GM18502 (cell line): ENCODE measurements at regions not wholly inside any gene's neighbourhood (a gene's known extent, or its start where the extent isn't known, plus 50 kb on each side); places are given as distances from the start of the nearest gene placed in this dataset.
"Not testable (repeated sequence)": the region's sequence is repeated elsewhere in the genome, so short reads cannot be mapped to it uniquely, and the experiment has no call there.

Experiments
- ATAC-seq: cut with Tn5 transposase; IDR thresholded peaks from one replicate; pipeline ENCODE4 v1.9.1; 2021; ENCODE audit warnings: mild to moderate bottlenecking; ENCODE audit not compliant: unreplicated experiment, poor library complexity

DNA sequence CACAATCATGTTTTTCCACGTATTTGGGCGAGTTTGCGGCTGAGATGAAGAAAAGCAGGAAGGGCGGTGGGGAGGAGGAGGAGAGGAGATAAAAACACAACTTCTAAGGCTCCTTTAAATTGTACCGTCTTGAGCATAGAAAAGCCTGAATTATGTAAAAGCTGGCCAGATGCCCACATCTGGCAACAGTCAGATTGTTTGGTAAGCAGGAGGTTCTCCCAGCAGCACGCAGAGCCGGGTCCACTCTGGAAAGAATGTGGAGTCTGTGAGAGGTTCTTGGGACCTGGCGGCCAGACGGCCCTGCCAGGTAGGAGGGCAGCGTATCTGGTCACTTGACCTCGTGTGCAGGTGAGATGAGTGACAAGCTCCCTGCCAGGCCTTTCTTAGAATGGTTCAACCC lies 215.3 kb upstream of the APCDD1 start:
- no peak for ATAC-seq

DNA sequence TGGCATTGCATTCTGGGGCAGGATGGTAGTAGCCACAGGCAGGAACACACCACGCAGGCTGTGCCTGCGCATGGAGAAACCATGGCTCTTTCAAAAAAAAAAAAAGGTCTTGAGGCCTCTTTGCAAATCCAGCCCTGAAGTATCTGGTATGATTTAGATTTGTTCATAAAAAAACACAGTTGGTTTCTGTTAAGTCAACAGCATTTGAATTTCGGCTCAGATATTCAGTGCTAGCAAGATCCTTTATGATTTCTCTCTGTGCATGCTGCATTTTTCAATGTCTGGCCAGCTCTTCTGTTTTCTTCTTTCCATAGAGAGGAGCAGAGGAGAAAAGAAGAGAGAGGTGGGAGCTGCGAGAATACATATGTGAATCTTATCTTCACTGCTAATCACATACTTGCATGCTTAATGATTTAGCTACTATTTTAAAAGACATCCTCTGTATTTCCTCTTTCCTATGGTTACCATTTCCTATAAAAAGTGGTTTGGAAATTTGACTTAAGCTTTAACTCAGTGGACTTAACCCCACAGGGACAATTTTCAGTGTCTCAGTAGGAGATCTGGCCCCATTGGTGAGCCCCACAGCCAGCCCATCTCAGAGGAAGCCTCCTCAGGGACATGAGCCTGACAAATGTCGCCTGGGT lies 214.3 kb upstream of the APCDD1 start:
- no peak for ATAC-seq

DNA sequence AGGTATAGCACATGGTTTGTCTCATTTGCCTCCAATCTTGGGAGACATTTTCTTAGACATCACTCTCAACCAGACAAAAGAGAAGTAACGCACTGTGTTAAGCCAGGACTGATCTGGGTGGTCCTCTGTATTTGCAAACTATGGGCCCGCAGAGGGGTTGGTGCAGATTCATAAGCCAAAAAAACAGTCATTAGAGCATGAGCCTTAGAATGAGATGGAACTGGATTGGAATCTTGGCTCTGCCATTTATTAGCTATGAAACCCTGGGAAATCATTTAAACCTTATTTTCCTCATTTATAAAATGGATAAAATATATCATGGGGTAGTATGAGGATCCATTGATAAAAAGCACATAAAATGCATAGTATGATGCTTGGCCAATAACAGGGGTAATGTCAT lies 213.5 kb upstream of the APCDD1 start:
- ATAC-seq = no peak

DNA sequence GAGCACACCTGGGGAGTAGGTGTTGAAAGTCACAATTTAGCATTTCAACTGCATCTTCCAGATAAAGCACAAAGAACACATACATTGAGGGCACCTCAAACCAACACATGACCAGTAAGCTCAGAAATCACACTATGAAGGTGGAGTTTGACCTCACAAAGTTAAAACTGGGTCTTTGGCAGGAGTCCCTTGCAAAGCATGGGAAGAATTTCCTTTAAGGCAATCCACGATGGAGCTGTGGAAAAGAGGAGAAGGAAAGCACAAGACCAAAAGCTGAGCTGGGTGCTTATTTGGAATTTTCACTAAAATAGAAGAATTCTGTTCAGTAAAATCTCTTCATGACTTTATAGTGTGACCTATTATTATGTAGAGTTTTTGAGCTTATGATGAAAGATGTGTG lies 212.9 kb upstream of the APCDD1 start:
- ATAC-seq = no peak

DNA sequence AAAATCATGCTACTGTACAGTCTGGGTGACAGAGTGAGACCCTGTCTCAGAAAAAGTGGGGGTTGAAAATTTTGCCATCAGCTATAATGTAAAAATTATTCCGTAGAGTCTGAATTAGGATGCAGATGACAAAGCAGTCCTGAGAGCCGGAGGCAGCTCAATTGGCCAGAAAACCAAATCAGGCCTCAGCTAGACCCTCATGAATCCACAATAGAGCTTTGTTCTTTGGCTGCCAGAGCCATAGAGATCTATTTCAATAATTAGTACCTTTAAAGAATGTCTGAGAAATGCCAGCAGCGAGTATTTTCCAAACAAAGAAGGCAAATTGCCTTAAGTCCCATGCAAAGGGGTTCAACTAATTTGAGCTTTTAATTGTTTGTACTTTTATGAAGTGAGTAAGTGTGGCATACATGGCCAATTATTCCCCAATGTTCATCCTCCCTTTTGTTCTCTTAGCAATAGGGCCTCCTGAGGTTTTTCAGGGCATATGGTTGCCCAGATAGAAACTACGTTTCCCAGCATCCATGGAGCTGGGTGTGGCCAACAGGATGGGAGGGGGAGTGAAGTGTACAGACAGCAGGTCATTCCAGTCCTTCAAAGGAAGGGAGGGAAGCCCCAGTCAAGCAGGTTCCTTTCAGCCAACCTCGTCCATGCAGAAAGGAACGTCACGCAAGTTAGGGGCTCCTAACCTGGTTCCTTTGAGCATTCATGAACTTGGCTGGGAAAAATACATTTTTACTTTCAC lies 211.3 kb upstream of the APCDD1 start:
- no peak for ATAC-seq

DNA sequence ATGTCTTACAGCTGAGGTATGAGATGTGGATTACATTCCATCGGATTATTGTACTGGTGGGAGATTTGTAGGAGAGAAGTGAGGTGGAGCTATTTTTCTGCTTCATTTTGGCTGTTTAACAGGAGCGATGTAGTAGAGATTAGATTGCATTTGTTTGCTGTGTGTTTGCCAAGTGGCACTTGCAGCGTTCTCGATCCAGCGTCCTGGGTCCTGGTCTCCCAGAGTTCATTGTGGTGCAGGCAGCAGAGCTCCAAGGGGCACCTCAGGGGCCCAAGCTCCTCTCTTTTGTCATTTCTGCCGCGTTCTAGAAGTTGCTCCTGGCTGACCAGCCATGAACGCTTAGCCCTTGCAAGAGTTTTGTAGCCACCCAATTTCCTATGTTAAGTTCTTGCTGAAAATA lies 210.1 kb upstream of the APCDD1 start:
- ATAC-seq = no peak

DNA sequence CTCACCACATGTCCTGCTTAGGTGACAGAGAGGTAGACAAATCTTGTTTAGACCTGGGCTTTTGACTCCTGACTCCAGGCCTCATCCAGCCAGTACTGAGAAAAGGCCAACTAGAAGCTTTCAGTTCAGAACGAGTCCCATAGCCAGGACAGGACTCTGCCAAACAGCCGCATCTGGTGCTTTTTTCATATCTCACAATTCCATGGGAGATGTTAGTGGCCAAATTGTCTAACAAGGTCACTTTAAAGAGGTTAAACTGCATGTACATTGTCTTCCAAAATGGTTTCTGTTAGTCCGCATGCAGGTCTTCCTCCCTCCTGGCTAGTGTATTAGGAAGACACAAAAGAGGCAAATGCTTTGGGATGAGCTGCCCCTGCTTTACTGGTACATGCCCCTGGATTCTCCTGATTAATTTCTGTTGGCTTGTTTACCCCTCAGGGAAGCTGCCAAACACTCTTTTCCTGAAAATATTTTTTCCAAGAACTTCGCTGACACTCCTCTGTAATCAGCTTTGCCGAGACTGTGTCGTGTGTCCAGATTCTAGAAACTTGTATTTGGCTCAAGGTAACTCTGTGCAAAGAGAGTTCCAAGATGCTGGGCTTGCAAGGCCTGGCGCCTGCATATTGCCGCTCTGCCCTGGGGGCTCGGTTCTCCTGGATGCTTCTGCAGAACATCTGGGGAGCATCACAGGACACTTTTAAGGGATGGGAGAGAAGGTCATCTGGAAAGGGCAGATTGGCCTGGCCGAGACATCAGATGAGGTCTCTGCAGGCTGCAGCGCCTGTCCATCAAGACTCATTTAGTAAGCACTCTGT lies 209.2 kb upstream of the APCDD1 start:
- ATAC-seq = no peak

DNA sequence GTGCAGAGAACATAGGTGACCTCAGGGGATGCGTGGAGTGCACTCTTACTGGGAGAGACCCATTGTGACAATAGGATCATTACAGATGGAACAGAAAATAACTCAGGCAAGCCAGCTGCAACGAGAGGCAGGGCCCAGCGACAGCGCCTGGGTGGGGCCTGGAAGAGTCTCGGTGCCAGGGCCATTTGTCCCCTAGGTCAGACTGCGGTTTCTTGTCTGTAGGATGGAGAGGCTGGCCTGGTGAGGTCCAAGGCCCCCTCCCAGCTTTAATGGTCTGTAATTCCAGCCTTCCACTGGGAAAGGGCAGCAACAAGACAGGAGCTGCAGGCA lies 208.6 kb upstream of the APCDD1 start:
- no peak for ATAC-seq

DNA sequence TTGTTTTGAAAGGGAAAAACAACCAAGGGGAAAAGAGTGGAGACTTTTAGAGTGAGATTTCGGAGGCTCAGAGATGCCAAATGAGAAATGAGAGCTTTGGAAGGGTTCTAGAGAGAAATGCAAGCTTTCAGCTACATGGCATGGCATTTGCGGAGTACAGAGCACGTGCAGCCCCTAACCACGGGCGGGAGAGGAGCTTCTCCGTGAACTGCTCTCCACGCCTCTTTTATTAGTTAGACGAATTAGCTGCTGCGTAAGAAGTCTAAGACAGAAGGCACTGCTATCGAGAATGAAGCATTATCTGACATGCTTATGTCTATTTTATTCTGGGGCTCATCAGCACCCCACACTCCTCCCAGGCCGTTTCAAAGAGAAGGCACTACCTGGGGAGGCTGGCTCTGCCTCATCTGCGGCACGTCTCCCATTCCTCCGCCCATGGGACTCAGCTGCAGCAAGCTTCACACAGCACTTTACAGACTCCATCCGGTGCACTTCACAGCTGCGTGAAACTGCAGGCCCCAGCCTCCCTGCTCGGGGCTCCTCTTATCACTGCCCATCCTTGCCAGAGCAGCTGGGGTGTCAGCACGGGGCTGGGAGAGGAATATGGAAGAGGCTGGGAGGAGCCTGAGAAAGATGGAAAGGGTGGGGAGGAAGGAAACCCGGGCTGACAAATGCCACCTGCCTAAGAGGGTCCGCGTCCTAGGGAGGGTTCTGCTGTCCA lies 207.3 kb upstream of the APCDD1 start:
- ATAC-seq = no peak

DNA sequence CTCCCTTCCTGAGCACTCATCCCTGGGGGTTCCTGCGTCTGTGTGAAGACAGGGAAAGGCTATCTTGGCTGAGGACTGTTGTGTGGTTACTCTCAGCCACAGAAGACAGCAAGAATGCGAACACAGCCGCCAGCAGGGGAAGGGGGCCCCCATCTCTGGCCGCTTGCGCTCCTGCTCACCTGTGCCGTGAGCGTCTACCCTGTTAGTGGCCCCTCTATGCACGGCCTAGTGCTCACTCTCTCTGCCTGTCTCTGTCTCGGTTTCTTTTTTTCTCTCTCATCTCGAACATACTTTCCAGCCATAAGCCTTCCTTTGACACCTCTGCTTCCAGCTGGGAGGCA lies 206.7 kb upstream of the APCDD1 start:
- ATAC-seq = no peak

DNA sequence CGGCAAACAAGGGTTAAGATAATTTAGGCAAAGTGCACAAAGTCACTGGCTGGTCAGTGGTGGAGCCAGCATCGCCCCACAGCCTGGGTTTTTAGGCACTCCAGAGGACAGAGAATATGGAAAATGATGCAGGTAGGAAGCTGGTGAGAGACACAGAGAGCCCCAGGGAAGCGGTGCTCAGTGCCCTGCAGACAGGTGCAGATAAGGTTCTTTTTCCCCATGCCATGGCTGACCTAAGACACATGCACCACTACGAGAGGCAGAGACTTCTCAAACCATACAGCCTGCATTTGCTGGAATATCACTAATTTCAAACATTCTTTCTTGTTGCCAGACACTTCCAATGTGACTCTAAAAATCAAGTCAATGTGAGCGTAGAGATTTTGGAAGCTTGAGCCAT lies 205.7 kb upstream of the APCDD1 start:
- no peak for ATAC-seq

DNA sequence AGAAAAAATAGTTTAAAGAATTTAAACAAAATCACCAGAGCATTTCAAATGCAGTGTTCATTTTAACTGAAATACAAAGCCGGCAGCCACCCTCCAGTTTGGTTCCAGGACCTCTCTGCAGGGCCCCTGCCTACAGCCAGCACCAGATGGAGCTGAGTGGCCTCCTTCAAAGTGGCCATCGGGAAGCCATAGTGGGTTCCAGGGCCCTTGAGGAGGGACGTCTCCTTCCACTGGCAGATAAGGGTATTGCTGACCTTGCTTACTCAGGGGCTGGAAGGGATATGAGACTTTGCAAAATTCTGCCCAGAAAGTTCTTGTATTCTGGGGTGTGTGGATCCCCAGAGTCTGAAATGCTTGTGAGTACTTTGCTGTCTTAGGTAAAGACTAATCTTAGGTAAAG lies 205.2 kb upstream of the APCDD1 start:
- no peak for ATAC-seq

DNA sequence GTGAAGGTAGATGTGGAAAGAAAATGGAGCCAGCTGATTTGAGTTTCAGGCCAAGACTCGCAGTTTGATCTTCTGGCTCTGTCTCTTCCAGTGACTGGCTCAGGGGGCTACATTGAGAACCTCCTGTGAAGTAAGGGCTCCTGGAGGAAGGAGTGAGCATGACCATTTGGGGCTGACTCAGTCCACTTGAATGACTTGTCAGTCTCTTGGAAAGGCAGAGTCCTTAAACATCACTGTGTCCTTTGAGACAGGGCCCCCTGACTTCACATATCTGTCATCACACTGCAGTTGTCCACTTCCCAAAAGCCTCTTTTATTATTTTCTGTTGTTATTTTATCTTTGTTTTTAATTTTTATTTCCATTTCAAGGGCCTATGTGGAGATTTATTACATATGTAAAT lies 204.6 kb upstream of the APCDD1 start:
- no peak for ATAC-seq

DNA sequence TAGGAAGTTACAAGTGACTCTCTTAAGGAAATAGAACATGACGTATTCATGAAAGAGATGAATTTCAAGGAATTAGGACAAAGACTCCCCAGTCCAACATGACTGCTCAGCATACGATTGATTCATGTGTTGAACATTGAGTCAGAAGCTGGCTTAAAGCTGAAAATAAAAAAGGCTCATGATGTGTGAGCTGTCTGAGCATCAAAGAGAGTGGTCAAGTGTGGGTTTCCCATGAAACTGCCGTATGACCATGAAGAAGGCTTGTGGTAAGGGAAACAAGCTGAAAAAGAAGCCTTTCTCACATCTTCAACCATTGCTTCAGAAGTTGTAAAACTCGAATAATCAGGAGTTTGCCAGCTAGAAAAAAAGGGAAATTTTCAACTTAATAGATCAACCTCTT lies 201.9 kb upstream of the APCDD1 start:
- no peak for ATAC-seq

DNA sequence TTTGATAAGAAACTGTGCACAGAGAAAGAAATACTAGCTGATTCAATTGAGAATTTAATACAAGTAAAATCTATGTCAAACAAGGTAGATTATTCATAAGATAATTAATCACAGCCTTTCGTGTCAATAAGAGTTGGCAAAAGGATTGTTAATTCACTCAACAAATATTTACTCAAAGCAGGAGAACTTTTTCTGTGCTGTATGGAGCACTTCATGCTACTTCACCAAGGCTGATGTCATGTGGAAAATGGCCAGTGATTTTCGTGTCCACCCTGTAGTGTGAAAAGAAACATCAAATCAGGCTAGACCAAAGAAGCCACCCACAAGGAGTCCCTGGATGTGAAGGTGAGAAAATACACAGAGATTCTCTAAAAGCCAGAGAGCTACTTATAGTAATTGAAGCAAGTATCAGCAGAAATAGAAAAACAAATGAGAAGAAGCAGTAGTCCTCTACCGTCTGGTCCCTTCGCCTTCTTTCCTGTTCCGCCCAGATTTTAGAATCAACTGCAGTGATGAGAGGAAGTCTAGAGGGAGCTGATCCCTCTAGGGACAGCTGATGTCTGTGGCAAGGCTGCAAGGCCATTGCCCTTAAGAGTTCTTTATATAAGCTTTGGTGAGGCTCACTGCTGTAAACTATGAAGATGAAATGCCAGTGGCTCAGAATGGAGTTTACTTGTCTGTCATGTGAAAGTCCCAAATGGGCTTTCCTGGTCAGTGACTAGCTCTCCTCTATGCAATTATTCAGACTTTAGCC lies 201.3 kb upstream of the APCDD1 start:
- ATAC-seq = no peak

DNA sequence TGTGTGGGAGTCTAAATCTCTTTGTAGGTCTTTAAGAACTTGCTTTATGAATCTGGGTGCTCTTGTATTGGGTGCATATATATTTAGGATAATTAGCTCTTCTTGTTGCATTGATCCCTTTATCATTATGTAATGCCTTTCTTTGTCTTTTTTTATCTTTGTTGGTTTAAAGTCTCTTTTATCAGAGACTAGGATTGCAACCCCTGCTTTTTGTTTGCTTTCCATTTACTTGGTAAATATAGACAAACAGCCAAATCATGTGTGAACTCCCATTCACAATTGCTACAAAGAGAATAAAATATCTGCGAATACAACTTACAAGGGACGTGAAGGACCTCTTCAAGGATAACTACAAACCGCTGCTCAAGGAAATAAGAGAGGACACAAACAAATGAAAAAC lies 198.2 kb upstream of the APCDD1 start:
- not testable (repeated sequence) for ATAC-seq

DNA sequence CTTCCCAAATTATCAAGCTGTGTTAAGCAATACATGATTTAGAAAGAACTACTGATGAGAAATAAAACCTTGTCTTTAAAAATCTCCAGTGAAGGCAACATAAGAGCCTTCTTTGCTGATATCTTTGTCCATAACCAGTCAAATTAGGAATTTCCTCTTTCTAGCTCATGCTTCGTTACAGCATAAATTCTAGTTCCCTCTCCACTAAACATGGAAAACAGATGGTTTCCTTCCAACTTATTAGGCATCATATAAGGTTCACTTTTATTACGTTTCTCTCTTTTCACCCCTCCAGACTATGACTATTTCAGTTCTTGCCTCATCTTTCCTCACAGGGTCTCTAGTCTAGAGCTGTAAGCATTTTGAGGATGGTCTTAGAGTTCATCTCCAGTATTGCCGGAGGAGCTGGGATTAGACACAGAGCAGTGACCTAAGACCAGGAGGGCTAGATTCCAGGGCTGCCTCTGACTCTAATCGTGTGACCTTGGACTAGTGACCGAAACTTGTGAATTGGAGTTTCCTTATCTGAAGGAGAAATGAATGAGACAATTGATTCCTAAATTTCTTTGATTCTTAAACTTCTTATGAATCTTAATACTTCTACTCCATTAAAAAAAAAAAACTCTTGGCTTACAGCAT lies 195.5 kb upstream of the APCDD1 start:
- no peak for ATAC-seq

DNA sequence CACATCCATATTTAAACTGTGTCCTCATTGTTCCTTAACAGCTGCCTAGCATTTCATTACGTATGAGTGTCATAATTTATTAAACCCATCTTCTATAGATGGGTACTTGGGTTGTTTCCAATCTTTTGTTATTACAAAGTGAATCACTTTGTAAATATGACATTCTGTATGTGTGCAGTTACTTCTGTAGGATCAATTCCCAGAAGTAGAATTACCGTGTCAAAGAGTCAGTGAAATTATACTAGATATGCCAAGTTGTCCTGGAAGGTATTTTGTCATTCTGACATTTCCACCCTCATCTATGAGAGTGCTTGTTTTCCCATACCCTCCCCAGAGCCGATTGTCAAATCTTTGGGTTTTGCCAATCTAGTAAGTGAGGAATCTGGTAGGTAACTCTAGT lies 194.5 kb upstream of the APCDD1 start:
- ATAC-seq = no peak

DNA sequence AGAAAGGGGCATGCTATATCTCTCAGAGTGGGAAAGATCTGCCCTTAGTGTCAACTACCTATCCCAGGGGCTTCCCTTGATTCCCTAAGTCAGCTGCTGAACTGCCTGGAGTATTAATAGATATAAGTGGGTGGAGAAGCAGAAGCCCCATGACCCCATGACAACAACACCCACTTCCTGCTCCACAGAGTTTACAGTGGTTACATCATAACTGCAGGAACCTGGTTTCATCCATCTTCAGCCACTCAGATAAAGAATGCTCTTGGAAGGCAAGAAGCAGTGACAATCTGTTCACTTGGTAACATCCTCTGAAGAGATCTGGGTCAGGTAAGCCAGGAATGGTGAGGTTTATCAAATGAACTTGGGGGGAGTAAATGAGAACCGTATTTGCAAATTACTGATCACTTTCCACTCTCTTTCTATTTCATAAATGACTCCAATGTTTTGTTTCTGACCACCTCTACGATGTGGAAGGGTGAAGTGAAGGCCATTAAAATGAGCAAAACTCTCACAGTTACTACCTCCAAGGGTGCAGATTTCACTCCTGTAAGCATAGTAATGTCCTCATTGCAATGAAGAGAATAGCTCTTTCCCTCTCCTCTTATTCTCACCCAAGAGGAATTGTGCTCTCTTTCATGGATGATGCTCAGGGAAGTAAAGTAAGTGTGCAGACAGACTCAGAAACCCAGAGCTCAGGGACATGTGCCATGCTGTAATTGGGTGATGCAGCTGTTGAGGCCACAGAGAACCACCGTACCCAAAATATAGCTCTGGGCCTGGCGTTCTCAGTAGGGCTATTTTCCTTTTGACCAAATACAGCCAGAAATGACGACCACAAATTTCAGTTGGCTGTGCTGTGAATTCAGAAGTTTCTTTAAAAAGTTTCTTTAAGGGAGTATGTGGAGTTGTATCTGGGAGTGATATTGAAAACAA lies 192.8 kb upstream of the APCDD1 start:
- no peak for ATAC-seq
